HG03571 (cell line): ENCODE measurements at regions not wholly inside any gene's neighbourhood (a gene's known extent, or its start where the extent isn't known, plus 50 kb on each side); places are given as distances from the start of the nearest gene placed in this dataset.
"Not testable (repeated sequence)": the region's sequence is repeated elsewhere in the genome, so short reads cannot be mapped to it uniquely, and the experiment has no call there.

ENCODE experiments used
- ATAC-seq: cut with Tn5 transposase; IDR thresholded peaks from one replicate; pipeline ENCODE4 v1.9.1; 2021; ENCODE audit not compliant: unreplicated experiment

DNA sequence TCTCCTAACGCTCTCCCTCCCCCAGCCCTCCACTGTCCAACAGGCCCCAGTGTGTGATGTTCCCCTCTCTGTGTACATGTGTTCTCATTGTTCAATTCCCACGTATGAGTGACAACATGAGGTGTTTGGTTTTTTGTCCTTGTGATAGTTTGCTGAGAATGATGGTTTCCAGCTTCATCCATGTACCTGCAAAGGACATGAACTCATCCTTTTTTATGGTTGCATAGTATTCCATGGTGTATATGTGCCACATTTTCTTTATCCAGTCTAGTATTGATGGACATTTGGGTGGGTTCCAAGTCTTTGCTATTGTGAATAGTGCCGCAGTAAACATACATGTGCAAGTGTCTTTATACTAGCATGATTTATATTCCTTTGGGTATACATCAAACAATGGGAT lies 347.4 kb downstream of the MAGEE1 start:
- ATAC-seq, result not testable (repeated sequence)

GRCh38 chrX:76796311-76796710 lies 368.8 kb downstream of the MAGEE1 start:
- ATAC-seq, result no peak

- no peak for ATAC-seq
Measured at GRCh38 chrX:76802708-76803107, 375.2 kb downstream of the MAGEE1 start.

DNA sequence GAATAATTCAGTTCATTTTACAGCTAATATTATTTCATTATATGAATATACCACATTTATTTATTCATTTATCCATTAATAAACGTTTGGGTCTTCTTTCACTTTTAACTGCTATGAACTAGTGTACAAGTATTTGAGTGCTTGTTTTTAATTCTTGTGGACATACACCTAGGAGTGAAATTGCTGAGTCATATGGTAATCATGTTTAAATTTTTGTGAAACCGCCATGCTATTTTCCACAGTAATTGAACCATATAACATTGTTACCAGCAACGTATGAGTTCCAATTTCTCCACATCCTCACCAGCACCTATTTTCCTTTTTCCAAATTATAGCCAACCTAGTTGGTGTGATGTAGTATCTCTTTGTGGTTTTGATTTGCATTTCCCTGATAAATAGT lies 388.2 kb downstream of the MAGEE1 start:
- ATAC-seq, result no peak

GRCh38 chrX:76817279-76817678 lies 389.8 kb downstream of the MAGEE1 start:
- not testable (repeated sequence) for ATAC-seq

DNA sequence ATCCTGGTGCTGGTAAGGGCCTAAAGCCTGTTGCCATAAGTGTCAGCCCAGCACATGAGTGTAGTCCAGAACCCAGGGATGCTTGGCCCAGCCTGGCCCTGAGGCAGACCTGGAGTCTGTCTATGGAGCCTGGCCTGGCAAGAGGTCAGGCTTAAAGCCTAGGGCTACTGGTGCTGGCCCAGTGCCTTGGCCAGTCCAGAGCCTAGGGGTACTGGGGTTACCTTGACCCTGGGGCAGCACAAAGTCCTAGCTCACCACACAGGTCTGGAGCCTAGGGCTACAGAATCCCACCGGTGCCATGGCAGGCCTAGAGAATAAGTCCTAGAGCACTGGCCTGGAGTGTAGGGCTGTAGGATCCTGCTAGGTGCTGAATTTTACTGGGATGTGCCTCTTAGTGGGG lies 393.8 kb downstream of the MAGEE1 start:
- ATAC-seq, result no peak

- no peak for ATAC-seq
Measured at GRCh38 chrX:76827672-76828071, 400.2 kb downstream of the MAGEE1 start.

DNA sequence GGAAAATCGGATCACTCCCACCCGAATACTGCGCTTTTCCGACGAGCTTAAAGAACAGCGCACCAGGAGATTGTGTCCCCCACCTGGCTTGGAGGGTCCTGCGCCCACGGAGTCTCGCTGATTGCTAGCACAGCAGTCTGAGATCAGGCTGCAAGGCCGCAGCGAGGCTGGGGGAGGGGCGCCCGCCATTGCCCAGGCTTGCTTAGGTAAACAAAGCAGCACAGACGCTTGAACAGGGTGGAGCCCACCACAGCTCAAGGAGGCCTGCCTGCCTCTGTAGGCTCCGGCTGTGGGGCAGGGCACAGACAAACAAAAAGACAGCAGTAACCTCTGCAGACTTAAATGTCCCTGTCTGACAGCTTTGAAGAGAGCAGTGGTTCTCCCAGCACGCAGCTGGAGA lies 413.4 kb downstream of the MAGEE1 start:
- not testable (repeated sequence) for ATAC-seq

DNA sequence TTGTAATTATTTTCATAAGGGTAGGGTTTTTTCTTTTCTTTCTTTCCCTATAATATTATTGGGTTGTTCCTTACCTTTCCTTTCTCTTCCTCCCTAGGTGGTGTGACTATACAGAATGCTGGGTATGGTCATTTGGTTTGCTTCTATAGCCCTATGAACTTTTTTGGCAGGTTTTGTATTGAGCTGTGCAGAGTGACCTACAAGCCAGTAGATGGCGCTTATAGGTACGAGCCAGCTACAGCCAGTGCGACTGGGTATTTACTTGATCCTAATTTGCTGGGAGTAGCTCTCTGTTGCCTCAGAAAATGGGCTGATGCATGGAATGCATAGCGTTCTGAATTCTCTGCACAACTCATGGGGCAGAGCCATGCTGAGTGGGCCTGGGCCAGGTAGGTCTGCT lies 423.3 kb downstream of the MAGEE1 start:
- ATAC-seq, result no peak

DNA sequence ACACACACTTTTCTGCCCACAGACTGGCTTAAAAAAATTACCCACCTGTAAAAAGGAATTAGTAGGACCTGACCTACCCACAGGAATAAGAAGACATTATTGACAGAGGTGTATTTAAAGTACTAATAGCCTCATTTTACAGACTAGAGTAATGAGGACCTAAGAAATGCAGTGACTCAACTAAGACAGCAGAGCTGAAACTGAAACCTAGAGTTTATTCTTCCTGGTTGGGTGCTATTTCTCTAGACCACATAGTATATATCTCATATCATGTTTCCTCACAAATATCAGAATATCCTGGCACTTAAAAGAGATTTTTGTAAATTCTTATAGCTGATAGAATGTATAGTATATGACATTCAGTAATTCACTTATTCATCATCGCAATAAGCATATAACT lies 435.0 kb downstream of the MAGEE1 start:
- ATAC-seq, result no peak

DNA sequence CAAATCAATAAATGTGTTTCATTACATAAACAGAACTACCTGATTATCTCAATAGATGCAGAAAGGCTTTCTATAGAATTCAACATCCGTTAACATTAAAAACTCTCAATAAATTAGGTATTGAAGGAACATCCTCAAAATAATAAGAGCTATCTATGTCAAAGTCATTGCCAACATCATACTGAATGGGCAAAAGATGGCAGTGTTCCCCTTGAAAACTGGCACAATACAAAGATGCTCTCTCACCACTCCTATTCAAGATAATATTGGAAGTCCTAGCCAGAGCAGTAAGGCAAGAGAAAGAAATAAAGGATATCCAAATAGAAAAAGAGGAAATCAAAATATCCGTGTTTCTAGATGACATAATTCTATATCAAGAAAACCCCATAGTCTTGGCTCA lies 466.4 kb downstream of the MAGEE1 start:
- ATAC-seq, result no peak

- no peak for ATAC-seq
Measured at GRCh38 chrX:76915836-76916235, 488.3 kb downstream of the MAGEE1 start.

DNA sequence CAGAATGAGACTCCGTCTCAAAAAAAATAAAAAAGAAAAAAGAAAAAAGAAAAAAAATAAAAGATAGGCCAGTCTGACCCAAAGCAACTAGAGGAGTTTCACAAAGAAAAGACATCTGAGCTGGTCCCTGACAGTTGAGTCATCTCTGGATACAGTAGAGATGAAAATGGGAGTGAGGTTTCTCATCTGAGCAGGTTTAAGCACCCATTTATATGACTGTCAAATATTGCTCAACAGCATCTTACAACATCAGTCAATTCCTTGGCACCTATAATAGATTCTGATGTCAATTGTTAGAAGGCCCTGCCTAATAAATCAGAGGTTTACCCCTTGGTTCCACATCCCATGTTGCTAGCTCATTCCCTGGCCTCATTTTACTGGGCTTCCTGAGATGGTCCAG lies 490.5 kb downstream of the MAGEE1 start:
- ATAC-seq, result no peak

DNA sequence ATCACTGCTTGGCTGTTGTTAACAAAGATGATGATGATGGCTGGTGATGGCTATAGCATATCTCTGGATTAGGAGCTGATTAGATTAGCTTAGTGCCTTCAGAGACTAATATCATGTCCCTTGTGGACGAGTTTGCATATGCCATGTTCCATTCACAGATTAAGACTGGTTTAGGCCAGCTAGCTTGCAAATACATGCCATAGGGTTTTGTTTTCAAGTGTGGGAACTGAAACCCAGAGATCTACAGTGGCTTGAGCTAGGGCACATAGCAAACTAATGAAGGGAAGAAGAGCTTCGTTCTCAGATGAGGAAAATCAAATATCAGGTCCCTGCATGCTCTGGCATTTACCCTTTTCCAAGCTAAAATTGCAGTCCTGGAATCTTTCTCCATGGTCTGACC lies 492.3 kb downstream of the MAGEE1 start:
- no peak for ATAC-seq

GRCh38 chrX:76920607-76921006 lies 493.1 kb downstream of the MAGEE1 start:
- no peak for ATAC-seq

GRCh38 chrX:76921176-76921575 lies 493.7 kb downstream of the MAGEE1 start:
- ATAC-seq, result no peak

DNA sequence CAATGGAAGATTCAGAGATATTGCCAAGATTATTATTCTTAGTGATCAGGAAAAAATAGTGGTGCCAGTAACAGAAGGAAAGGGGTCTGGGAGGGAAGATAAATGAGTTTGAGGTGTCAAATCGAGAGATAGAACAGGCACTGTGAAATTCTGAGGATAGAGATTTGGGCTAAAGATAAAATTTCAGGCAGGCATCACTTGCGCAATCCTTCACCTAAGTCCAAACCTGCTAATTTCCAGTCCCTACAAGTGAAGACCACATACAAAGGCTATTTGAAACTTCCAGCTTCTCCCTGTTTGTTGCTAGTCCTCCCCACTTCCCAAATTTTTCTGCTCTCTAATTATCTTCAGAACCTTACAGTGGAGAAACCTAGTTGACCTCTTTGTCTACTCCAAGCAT lies 494.6 kb downstream of the MAGEE1 start:
- ATAC-seq, result no peak

GRCh38 chrX:76924616-76925015 lies 497.1 kb downstream of the MAGEE1 start:
- not testable (repeated sequence) for ATAC-seq

GRCh38 chrX:76931518-76931917 lies 504.0 kb downstream of the MAGEE1 start:
- ATAC-seq, result no peak

DNA sequence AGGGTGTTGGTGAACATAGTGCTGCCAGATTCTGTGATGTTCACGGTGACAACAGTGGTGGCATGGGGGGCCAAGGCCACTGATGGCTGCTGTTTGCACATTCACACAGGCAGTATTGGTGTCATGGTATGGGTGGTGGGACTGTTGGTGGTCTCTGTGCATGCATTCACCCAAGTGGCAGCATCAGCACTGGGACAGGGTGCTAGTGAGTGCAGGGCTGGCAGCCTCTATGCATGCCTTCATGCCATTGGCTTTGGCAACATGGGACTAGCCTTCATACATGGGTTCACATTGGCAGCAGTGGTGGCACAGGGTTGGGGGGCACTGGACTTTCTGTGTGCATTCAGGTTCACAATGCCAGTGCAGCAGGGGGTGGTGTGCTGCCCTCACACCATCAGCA lies 489.7 kb upstream of the FGF16 start:
- ATAC-seq, result no peak

GRCh38 chrX:76971393-76972376 lies 475.5 kb upstream of the FGF16 start:
- no peak for ATAC-seq

DNA sequence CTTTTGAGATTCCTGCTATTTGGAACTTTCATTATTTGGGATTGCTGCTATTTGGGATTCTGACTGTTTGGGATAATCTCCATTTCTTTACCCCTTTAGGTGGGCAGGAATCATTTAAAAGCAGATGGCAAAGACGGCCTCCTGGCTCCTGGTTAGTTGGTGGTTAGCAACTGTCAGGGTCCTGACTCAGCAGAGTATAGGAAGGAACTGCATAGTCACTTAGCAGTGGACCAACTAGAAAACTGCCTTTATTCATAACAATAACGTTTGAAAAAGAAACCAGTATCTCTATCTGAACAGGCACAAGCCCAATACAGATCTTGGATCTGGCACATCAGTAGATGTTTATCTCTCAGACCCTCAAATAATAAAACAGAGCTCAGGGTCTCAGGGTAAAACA lies 469.7 kb upstream of the FGF16 start:
- ATAC-seq, result no peak

DNA sequence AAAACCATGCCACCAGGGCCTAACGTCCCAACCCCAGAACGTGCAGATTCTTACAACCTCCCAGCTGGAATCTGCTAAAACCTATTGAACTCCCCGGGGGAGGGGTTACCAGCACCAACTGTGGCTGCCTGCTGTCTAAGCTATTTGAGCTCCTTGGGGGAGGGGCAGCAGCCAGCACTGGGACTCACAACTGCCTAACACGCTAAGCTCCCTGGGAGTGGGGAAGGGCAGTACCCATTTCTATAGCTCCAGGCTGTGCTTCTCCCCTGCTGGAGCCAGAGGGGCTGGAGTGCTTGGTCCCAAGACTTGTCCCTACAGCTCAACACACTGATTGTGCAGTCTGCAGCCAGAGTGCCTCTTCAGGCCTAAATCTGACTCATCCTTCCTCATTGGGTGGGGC lies 459.8 kb upstream of the FGF16 start:
- no peak for ATAC-seq
